Osteoblast (primary cell): ENCODE measurements at regions not wholly inside any gene's neighbourhood (a gene's known extent, or its start where the extent isn't known, plus 50 kb on each side); places are given as distances from the start of the nearest gene placed in this dataset.

Source experiments
- DNase-seq: peaks from one replicate; pipeline ENCODE4 v3.0.0; 2011; ENCODE audit warnings: low spot score, mixed read lengths; ENCODE audit not compliant: insufficient read length; ENCODE audit errors: missing footprints
- H2AFZ ChIP-seq: 2 replicates; pipeline ENCODE4 v1.6.0; 2011; ENCODE audit warnings: mild to moderate bottlenecking, low read length
- H3K27ac ChIP-seq: 2 replicates; pipeline ENCODE4 v1.5.1; 2011; ENCODE audit warnings: mild to moderate bottlenecking, low read depth, low read length, moderate library complexity
- H3K27me3 ChIP-seq: 2 replicates; pipeline ENCODE4 v1.6.0; 2012; ENCODE audit warnings: mild to moderate bottlenecking, control low read depth, inconsistent platforms, low read length, moderate library complexity; ENCODE audit not compliant: insufficient read depth
- H3K36me3 ChIP-seq: 2 replicates; pipeline ENCODE4 v1.5.1; 2011; ENCODE audit warnings: mild to moderate bottlenecking, low read length, control low read depth, moderate library complexity; ENCODE audit not compliant: insufficient read depth
- H3K4me1 ChIP-seq: 2 replicates; pipeline ENCODE4 v1.5.1; 2011; ENCODE audit warnings: mild to moderate bottlenecking, low read length, control low read depth, moderate library complexity; ENCODE audit not compliant: insufficient read depth
- H3K4me2 ChIP-seq: 2 replicates; pipeline ENCODE4 v1.6.0; 2011; ENCODE audit warnings: mild to moderate bottlenecking, low read length; ENCODE audit not compliant: insufficient read depth
- H3K4me3 ChIP-seq: fragments of 200-600 bp; sonication (generic); 3 replicates; pipeline ENCODE4 v1.5.1; 2012; ENCODE audit warnings: mild to moderate bottlenecking, low read length, inconsistent platforms; ENCODE audit not compliant: insufficient read depth
- H3K79me2 ChIP-seq: 2 replicates; pipeline ENCODE4 v1.6.0; 2012; ENCODE audit warnings: mild to moderate bottlenecking, low read length, control low read depth, inconsistent platforms; ENCODE audit not compliant: insufficient read depth
- H3K9me3 ChIP-seq: 2 replicates; pipeline ENCODE4 v1.5.1; 2011; ENCODE audit warnings: low read depth, low read length, control low read depth
- H4K20me1 ChIP-seq: 2 replicates; pipeline ENCODE4 v1.6.0; 2012; ENCODE audit warnings: mild to moderate bottlenecking, low read length, control low read depth; ENCODE audit not compliant: insufficient read depth
- CTCF ChIP-seq: IDR thresholded peaks from 2 replicates; pipeline ENCODE4 v1.5.1; 2011; ENCODE audit warnings: mild to moderate bottlenecking, low read depth, low read length, moderate library complexity; ENCODE audit errors: extremely low read depth

- DNase-seq, result no peak
- Histone ChIP-seq H2AFZ (no peak overlapping the region), H3K4me1 (no peaks in the 10 kb centered on the region), H3K27ac (no peak overlapping the region), H3K4me2 (no peak overlapping the region), H3K4me3 (no peak overlapping the region), H3K9me3 (no peaks in the 10 kb centered on the region), H3K79me2 (no peaks in the 10 kb centered on the region), H3K36me3 (no peaks in the 10 kb centered on the region), H4K20me1 (no peaks in the 10 kb centered on the region), H3K27me3 (no peaks in the 10 kb centered on the region)
- no peak for TF ChIP-seq CTCF
Observed at GRCh38 chr4:120636120-120636630, 286.4 kb downstream of the PRDM5 start.

DNA sequence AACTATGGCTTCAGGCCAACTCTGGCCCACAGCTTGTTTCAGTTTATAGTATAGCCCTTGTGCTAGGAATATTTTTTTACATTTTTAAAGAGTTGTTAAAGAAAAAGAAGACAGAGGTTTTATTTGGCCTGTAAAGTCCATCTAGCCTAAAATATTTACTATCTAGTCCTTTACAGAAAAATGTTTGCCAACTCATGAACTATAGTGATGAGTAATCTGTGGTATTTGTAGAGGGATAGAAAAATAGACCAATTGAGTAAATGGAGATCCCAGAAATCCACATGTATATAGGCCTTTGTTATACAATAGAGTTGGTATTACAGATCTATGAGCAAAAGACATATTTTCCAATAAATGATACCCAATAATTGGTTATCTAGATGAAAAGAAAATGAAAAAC, 288.7 kb downstream of the PRDM5 start:
- no peaks in the 10 kb centered on the region for H3K27me3 ChIP-seq
- no peak for DNase-seq

GRCh38 chr4:120630427-120630826, 292.1 kb downstream of the PRDM5 start:
- Histone ChIP-seq H3K9me3 (no peaks in the 10 kb centered on the region), H3K4me2 (no peak overlapping the region), H3K36me3 (no peaks in the 10 kb centered on the region), H3K27ac (no peak overlapping the region), H3K4me1 (no peaks in the 10 kb centered on the region), H3K4me3 (no peak overlapping the region), H4K20me1 (no peaks in the 10 kb centered on the region), H3K79me2 (no peaks in the 10 kb centered on the region), H2AFZ (no peak overlapping the region), H3K27me3 (no peaks in the 10 kb centered on the region)
- no peak for TF ChIP-seq CTCF
- no peak for DNase-seq

More for the DNA sequence above, 288.7 kb downstream of the PRDM5 start:
- H4K20me1 ChIP-seq, result no peaks in the 10 kb centered on the region
- TF ChIP-seq CTCF, result no peak
- no peaks in the 10 kb centered on the region for H3K79me2 ChIP-seq
- H3K4me2 ChIP-seq, result no peak overlapping the region
- H3K27ac ChIP-seq, result no peak overlapping the region
- no peaks in the 10 kb centered on the region for H3K9me3 ChIP-seq
- no peaks in the 10 kb centered on the region for H3K4me1 ChIP-seq
- no peaks in the 10 kb centered on the region for H3K36me3 ChIP-seq
- H2AFZ ChIP-seq, result no peak overlapping the region
- H3K4me3 ChIP-seq, result no peak overlapping the region

GRCh38 chr4:120629546-120630108, 292.9 kb downstream of the PRDM5 start:
- TF ChIP-seq CTCF, result no peak
- DNase-seq, result no peak
- no peak overlapping the region for H3K4me2 ChIP-seq
- no peak overlapping the region for H3K27ac ChIP-seq
- no peaks in the 10 kb centered on the region for H3K27me3 ChIP-seq
- no peak overlapping the region for H3K4me3 ChIP-seq
- H3K79me2 ChIP-seq, result no peaks in the 10 kb centered on the region
- no peaks in the 10 kb centered on the region for H4K20me1 ChIP-seq
- no peaks in the 10 kb centered on the region for H3K36me3 ChIP-seq
- no peak overlapping the region for H2AFZ ChIP-seq
- H3K4me1 ChIP-seq, result no peaks in the 10 kb centered on the region
- no peaks in the 10 kb centered on the region for H3K9me3 ChIP-seq
